ENCODE measurements at regions not wholly inside any gene's neighbourhood (a gene's known extent, or its start where the extent isn't known, plus 50 kb on each side); places are given as distances from the start of the nearest gene placed in this dataset.
"Not testable (repeated sequence)": the region's sequence is repeated elsewhere in the genome, so short reads cannot be mapped to it uniquely, and the experiment has no call there.

DNA sequence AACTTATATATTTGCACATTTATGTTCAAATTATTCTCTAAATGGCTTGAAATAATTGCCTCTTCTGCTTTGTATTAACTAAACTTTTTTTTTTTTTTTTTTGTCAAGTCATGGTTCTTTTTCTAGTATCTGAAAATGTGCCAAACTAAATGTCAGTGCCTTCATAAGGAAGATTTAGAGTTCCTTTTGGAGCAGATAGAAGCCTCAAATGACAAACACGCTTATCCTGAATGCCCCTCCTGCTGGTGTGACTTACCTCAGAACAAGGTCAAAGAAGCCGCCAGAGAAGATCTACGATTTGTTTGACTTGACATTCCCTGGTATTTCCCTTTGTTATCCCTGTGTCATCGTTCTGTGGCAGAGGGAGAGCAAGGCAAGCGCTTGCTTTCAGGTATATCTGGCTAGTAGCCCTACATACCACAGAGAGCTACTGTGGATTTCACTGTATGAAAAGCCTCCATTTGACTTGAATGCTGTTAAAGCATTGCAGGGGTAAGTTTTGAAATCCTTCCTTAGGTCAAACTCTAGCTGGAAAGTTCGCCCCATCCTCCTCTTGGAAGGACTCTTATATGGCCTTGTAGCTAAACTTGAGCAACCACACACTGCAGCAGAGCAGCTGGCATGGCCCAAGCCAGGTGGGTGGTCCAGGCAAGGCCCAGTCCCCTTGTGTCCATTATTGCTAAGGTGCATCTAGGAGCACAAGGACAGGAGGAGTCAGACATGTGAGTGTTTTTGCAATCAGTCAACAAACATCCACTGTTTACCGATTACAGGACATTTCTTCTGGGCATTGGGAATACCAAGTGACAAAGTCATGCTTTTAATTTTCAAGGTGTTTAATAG is 285.4 kb upstream of the USP25 start:
- no peak overlapping the region for H3K27ac ChIP-seq
- no peak overlapping the region for H3K4me3 ChIP-seq
- DNase-seq (ENCODE audit: low spot score), result no peak
- TF ChIP-seq, protein P1, sequence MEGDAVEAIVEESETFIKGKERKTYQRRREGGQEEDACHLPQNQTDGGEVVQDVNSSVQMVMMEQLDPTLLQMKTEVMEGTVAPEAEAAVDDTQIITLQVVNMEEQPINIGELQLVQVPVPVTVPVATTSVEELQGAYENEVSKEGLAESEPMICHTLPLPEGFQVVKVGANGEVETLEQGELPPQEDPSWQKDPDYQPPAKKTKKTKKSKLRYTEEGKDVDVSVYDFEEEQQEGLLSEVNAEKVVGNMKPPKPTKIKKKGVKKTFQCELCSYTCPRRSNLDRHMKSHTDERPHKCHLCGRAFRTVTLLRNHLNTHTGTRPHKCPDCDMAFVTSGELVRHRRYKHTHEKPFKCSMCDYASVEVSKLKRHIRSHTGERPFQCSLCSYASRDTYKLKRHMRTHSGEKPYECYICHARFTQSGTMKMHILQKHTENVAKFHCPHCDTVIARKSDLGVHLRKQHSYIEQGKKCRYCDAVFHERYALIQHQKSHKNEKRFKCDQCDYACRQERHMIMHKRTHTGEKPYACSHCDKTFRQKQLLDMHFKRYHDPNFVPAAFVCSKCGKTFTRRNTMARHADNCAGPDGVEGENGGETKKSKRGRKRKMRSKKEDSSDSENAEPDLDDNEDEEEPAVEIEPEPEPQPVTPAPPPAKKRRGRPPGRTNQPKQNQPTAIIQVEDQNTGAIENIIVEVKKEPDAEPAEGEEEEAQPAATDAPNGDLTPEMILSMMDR (IDR thresholded peaks at IDR 0.05), result no peak

DNA sequence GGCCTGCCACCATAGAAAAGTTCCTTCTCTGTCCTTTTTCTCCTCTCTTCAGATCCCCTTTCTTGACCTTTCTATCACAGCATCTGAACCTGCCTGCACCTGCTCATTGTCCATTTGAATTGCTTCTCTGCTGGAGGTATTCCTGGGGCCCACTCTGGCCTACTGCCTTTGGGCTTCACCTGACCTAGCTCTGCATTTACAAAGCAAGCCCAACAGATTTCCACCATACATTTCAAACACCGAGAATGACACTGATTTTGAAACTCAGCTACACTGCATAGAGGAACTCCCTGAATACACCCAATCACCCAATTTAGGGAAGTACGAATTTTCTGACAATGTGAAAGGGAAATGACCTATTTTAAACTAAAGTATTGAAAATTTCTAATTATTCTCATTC is 284.5 kb upstream of the USP25 start:
- H3K27ac ChIP-seq, result no peak overlapping the region
- TF ChIP-seq, protein P1 (IDR thresholded peaks at IDR 0.05), result no peak
- H3K4me3 ChIP-seq, result no peak overlapping the region
- DNase-seq (ENCODE audit: low spot score), result no peak

DNA sequence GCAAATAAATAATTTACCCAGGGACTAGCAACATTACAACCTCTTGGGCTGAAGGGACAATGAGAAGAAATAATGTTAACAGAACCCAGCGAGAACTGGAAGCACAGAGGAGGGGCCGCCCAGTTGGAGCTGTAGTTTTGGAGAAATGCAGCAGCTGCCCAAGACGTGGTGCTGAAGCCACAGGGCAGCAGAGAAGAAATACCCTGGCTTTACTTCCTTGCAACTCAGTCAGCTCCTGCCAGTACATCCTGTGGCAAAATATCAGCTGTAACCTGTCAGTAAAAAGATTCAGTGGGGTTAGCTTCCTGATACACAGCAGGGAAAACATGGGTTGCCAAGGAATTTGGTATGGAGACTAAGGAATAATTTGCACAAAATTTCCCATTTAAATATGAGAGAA is 283.6 kb upstream of the USP25 start:
- Histone ChIP-seq H3K4me3 (no peak overlapping the region), H3K27ac (no peak overlapping the region)
- TF ChIP-seq, protein P1 (IDR thresholded peaks at IDR 0.05), result no peak
- no peak for DNase-seq (ENCODE audit: low spot score)

DNA sequence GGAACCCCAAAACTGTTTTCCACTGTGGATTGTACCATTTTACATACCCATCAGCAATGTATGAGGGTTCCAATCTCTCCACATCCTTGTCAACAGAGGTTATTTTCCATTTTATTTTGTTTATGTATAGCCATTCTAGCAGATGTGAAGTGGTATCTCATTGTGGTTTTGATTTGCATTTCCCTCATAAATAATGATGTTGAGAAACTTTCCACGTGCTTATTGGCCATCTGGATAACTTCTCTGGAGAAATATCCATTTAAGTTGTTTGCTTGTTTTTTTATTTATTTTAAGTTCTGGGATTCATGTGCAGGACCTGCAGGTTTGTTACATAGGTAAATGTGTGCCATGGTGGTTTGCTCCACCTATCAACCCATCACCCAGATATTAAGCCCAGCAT is 280.2 kb upstream of the USP25 start:
- no peak overlapping the region for H3K4me3 ChIP-seq
- no peak overlapping the region for H3K27ac ChIP-seq
- TF ChIP-seq, protein P1 (IDR thresholded peaks at IDR 0.05), result no peak
- DNase-seq (ENCODE audit: low spot score), result no peak

DNA sequence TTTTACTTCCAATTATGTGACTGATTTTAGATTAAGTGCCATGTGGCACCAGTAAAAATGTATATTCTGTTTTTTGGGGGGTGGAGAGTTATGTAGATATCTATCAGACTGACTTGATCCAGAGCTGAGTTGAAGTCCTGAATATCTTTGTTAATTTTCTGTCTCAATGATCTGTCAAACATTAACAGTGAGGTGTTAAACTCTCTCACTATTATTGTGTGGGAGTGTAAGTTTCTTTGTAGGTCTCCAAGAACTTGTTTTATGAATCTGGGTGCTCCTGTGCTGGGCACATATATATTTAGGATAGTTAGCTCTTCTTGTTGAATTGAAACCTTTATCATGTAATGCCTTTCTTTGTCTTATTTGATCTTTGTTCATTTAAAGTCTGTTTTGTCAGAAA is 276.5 kb upstream of the USP25 start:
- Histone ChIP-seq H3K27ac (no peak overlapping the region), H3K4me3 (no peak overlapping the region)
- TF ChIP-seq, protein P1 (IDR thresholded peaks at IDR 0.05), result no peak
- no peak for DNase-seq (ENCODE audit: low spot score)

DNA sequence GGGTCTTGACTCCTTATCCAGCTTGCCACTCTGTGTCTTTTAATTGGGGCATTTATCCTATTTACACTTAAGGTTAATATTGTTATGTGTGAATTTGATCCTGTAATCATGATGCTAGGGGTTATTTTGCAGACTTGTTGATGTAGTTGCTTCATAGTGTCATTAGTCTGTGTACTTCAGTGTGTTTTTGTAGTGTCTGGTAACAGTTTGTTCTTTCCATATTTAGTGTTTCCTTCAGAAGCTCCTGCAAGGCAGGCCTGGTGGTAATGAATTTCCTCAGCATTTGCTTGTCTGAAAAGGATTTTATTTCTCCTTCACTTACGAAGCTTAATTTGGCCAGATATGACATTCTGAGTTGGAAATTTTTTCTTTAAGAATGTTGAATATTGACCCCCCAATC is 276.0 kb upstream of the USP25 start:
- DNase-seq (ENCODE audit: low spot score); H3K27ac ChIP-seq; H3K4me3 ChIP-seq: not testable (repeated sequence)

DNA sequence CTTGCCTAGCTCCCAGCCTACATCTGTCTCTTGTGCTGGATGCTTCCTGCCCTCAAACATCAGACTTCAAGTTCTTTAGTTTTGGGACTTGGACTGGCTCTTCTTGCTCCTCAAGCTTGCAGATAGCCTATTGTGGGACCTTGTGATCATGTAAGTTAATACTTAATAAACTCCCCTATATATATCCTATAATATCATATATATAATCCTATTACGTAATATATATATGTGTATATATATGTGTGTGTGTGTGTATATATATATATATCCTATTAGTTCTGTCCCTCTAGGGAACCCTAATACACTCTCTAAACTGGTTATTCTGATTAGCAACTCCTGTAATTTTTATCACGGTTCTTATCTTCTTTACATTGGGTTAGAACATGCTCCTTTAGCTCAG is 274.9 kb upstream of the USP25 start:
- DNase-seq (ENCODE audit: low spot score); H3K27ac ChIP-seq; H3K4me3 ChIP-seq: not testable (repeated sequence)

DNA sequence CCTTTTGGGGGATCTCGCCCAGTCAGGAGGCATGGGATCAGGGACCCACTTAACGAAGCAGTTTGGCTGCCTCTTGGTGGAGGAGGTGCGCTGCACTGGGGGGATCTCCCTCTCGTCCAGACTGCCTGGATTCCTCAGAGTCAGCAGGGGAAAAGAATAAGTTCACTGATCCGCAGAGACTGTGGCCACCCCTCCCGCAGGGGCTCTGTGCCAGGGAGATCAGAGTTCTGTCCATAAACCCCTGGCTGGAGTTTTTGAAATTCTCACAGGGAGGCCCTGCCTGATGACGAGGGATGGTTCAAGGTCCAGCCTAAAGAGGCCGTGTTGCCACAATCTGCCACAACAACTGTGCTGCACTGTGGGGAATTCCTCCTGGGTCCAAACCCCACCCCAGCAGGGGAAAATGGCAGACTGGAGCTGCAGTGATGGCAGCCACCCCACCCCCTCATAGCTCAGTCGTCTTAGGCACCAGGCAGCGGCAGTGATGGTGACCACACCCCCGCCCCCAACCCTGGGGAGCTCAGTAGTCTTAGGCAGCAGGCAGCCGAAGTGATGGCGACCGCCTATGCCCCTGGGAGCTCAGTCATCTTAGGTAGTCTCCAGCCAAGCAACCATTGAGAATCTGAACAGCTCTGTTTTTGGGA is 273.8 kb upstream of the USP25 start:
- TF ChIP-seq, protein P1 (IDR thresholded peaks at IDR 0.05), result no peak

More for the DNA sequence above, 273.8 kb upstream of the USP25 start:
- no peak overlapping the region for H3K4me3 ChIP-seq
- H3K27ac ChIP-seq, result no peak overlapping the region
- no peak for DNase-seq (ENCODE audit: low spot score)

Data from coronary artery (tissue), 2 donors.